Gastrocnemius medialis (tissue), 4 donors: ENCODE measurements at regions not wholly inside any gene's neighbourhood (a gene's known extent, or its start where the extent isn't known, plus 50 kb on each side); places are given as distances from the start of the nearest gene placed in this dataset.
"Not testable (repeated sequence)": the region's sequence is repeated elsewhere in the genome, so short reads cannot be mapped to it uniquely, and the experiment has no call there.

ENCODE experiments used
- ATAC-seq, 2 donors: fragments of 150-250 bp; one replicate each; pipeline ENCODE4 v1.9.1; 2016
- DNase-seq, 2 donors: peaks; one replicate each; pipeline ENCODE4 v3.0.0-alpha.2; 2019
- H3K27ac ChIP-seq, 4 donors: fragments of 200-600 bp; sonication (generic); 1 replicate in 1 of 4; 2 replicates in 3 of 4; pipeline ENCODE4 v1.5.1; 2016 to 2018; ENCODE audit warnings: mild to moderate bottlenecking in 2 of 4, moderate library complexity in 1 of 4
- H3K27me3 ChIP-seq, 3 donors: fragments of 200-600 bp; sonication (generic) in 2 of 3; 1 replicate in 1 of 3; 2 replicates in 2 of 3; pipeline versions ENCODE4 v1.5.1 to v1.6.0; 2016 to 2019; ENCODE audit warnings: mild to moderate bottlenecking in 1 of 3, moderate library complexity in 1 of 3
- H3K36me3 ChIP-seq, 2 donors: fragments of 200-600 bp; sonication (generic) in 1 of 2; one replicate each; pipeline ENCODE4 v1.5.1; 2017 to 2018
- H3K4me1 ChIP-seq, 2 donors: fragments of 200-600 bp; sonication (generic) in 1 of 2; one replicate each; pipeline ENCODE4 v1.5.1; 2016 to 2017; ENCODE audit warnings: mild to moderate bottlenecking in 2 of 2
- H3K4me3 ChIP-seq, 4 donors: fragments of 200-600 bp; sonication (generic) in 3 of 4; 1 replicate in 1 of 4; 2 replicates in 3 of 4; pipeline ENCODE4 v1.5.1; 2016 to 2019; ENCODE audit warnings: mild to moderate bottlenecking in 2 of 4
- H3K9me3 ChIP-seq, 3 donors: fragments of 200-600 bp; sonication (generic) in 2 of 3; 1 replicate in 1 of 3; 2 replicates in 2 of 3; pipeline ENCODE4 v1.5.1; 2016 to 2019
- POLR2A ChIP-seq, 2 donors: fragments of 450-650 bp; IDR thresholded peaks; one replicate each; pipeline ENCODE4 v1.6.1; 2017; ENCODE audit warnings: antibody characterized with exemption in 2 of 2, mild to moderate bottlenecking in 2 of 2, moderate library complexity in 2 of 2
- in situ Hi-C, 4 donors: fragments of 200-750 bp; cut with MboI; loops; one replicate each; pipeline versions ENCODE4 v1.15.0 to v1.8.0; 2017; ENCODE audit warnings: low sequenced_read_pairs in 4 of 4
- intact Hi-C: fragments of 100-400 bp; cut with DNase I; formaldehyde crosslinking; loops from one replicate; pipeline ENCODE4 v1.15.1; 2023; ENCODE audit warnings: low total_unique reads
- TF ChIP-seq, protein P1 (sequence below), 5 experiments: fragments of 450-650 bp in 3 of 5; fragments of 200-600 bp in 2 of 5; sonication (generic) in 2 of 5; IDR thresholded peaks in 4 of 5; conservative IDR thresholded peaks in 1 of 5; 1 replicate in 4 of 5; 2 replicates in 1 of 5; pipeline ENCODE4 v1.5.1; 2016 to 2019; ENCODE audit warnings: antibody characterized with exemption in 5 of 5, mild to moderate bottlenecking in 3 of 5, moderate library complexity in 3 of 5

- Histone ChIP-seq H3K4me1 (peaks cover 0 to 5% of the 10 kb centered on the region in 2 donors), H3K4me3 (no peak overlapping the region), H3K27me3 (no peaks in the 10 kb centered on the region), H3K36me3 (no peaks in the 10 kb centered on the region), H3K27ac (no peak overlapping the region), H3K9me3 (no peaks in the 10 kb centered on the region)
- no peak for TF ChIP-seq POLR2A (IDR thresholded peaks at IDR 0.05)
- TF ChIP-seq, protein P1, sequence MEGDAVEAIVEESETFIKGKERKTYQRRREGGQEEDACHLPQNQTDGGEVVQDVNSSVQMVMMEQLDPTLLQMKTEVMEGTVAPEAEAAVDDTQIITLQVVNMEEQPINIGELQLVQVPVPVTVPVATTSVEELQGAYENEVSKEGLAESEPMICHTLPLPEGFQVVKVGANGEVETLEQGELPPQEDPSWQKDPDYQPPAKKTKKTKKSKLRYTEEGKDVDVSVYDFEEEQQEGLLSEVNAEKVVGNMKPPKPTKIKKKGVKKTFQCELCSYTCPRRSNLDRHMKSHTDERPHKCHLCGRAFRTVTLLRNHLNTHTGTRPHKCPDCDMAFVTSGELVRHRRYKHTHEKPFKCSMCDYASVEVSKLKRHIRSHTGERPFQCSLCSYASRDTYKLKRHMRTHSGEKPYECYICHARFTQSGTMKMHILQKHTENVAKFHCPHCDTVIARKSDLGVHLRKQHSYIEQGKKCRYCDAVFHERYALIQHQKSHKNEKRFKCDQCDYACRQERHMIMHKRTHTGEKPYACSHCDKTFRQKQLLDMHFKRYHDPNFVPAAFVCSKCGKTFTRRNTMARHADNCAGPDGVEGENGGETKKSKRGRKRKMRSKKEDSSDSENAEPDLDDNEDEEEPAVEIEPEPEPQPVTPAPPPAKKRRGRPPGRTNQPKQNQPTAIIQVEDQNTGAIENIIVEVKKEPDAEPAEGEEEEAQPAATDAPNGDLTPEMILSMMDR (IDR thresholded peaks at IDR 0.05 in 4 of 5, conservative IDR thresholded peaks at IDR 0.05 in 1 of 5), result no peak
- intact Hi-C loops (no loop called here), in situ Hi-C loops (no loop called here)
- no peak for DNase-seq
- no peak for ATAC-seq
Measured at GRCh38 chr21:33993286-33994231, 78.0 kb upstream of the ATP5PO start.

DNA sequence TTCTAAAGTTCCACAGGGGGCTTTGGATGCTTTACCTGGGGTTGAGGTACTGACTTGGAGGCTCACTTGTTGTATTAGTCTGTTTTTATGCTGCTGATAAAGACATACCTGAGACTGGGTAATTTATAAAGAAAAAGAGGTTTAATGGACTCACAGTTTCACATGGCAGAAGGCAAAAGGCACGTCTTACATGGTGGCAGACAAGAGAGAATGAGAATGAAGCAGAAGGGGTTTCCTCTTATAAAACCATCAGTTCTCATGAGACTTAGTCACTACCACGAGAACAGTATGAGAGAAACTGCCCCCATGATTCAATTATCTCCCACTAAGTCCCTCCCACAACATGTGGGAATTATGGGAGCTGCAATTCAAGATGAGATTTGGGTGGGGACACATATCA lies 76.8 kb upstream of the ATP5PO start:
- DNase-seq, H3K9me3 ChIP-seq, in situ Hi-C loops, intact Hi-C loops, ATAC-seq, H3K27ac ChIP-seq, H3K27me3 ChIP-seq, H3K4me3 ChIP-seq, H3K36me3 ChIP-seq, H3K4me1 ChIP-seq: not testable (repeated sequence)

GRCh38 chr21:33991133-33991532 lies 75.5 kb upstream of the ATP5PO start:
- no peak for ATAC-seq
- intact Hi-C loops (no loop called here), in situ Hi-C loops (no loop called here)
- Histone ChIP-seq H3K9me3 (no peaks in the 10 kb centered on the region), H3K4me1 (peaks cover 0 to 5% of the 10 kb centered on the region in 2 donors), H3K4me3 (no peak overlapping the region), H3K36me3 (no peaks in the 10 kb centered on the region), H3K27ac (no peak overlapping the region), H3K27me3 (no peaks in the 10 kb centered on the region)
- no peak for TF ChIP-seq POLR2A (IDR thresholded peaks at IDR 0.05)
- no peak for DNase-seq

GRCh38 chr21:33989440-33989839 lies 73.8 kb upstream of the ATP5PO start:
- DNase-seq, result no peak
- ATAC-seq, result no peak
- Histone ChIP-seq H3K9me3 (no peaks in the 10 kb centered on the region), H3K36me3 (no peaks in the 10 kb centered on the region), H3K4me3 (no peak overlapping the region), H3K27me3 (no peaks in the 10 kb centered on the region), H3K27ac (no peak overlapping the region), H3K4me1 (peaks cover 0 to 5% of the 10 kb centered on the region in 2 donors)
- in situ Hi-C loops, result no loop called here
- intact Hi-C loops, result no loop called here
- TF ChIP-seq, protein P1 (IDR thresholded peaks at IDR 0.05 in 4 of 5, conservative IDR thresholded peaks at IDR 0.05 in 1 of 5), result no peak
- no peak for TF ChIP-seq POLR2A (IDR thresholded peaks at IDR 0.05)

GRCh38 chr21:33988237-33989017 lies 72.8 kb upstream of the ATP5PO start:
- Histone ChIP-seq H3K9me3 (no peaks in the 10 kb centered on the region), H3K4me3 (no peak overlapping the region), H3K4me1 (peaks cover 0 to 5% of the 10 kb centered on the region in 2 donors), H3K36me3 (no peaks in the 10 kb centered on the region), H3K27me3 (no peaks in the 10 kb centered on the region), H3K27ac (no peak overlapping the region)
- no peak for DNase-seq
- intact Hi-C loops, result no loop called here
- ATAC-seq, result no peak
- TF ChIP-seq, protein P1 (IDR thresholded peaks at IDR 0.05 in 4 of 5, conservative IDR thresholded peaks at IDR 0.05 in 1 of 5), result no peak
- TF ChIP-seq POLR2A (IDR thresholded peaks at IDR 0.05), result no peak
- in situ Hi-C loops, result no loop called here
